GM12878 (cell line): ENCODE measurements at regions not wholly inside any gene's neighbourhood (a gene's known extent, or its start where the extent isn't known, plus 50 kb on each side); places are given as distances from the start of the nearest gene placed in this dataset.

Source experiments
- ATAC-seq: fragments of 200-7000 bp; cut with Tn5 transposase; 3 replicates; pipeline ENCODE4 v1.9.1; 2020; ENCODE audit warnings: mild to moderate bottlenecking, moderate library complexity
- BruUV-seq: library from RNA; stranded (reverse); fragments of 400-500 nt; replicated peaks from 2 replicates; lab custom pipeline; 2021; lab: Mats Ljungman, UMichigan
- CTCF ChIA-PET: fragments of 300-600 bp; sonication (Branson Sonifier 250); formaldehyde crosslinking; extraction: SDS; loops from one replicate; lab custom pipeline; 2021; ENCODE audit warnings: inconsistent platforms; lab: Yijun Ruan, JAX
- POLR2A ChIA-PET: fragments of 350-600 bp; formaldehyde crosslinking; extraction: SDS; loops from one replicate; lab custom pipeline; 2021; ENCODE audit warnings: inconsistent platforms; lab: Charles Lee
- RAD21 ChIA-PET: fragments of 300-600 bp; sonication (Branson Sonifier 250); formaldehyde crosslinking; loops from one replicate; lab custom pipeline; 2023; ENCODE audit warnings: antibody characterized with exemption; ENCODE audit not compliant: unreplicated experiment; lab: Charles Lee
- SMC1A ChIA-PET: fragments of 300-600 bp; sonication (Branson Sonifier 250); formaldehyde crosslinking; loops from one replicate; lab custom pipeline; 2023; ENCODE audit not compliant: unreplicated experiment, uncharacterized antibody; lab: Charles Lee
- DNase-seq: peaks from one replicate; pipeline ENCODE4 v3.0.0-alpha.2; 2011; ENCODE audit warnings: low read depth, low spot score
- FAIRE-seq: peaks from 3 replicates; lab custom pipeline; 2011; peaks lifted over from hg19 to GRCh38; lab: Jason Lieb, UNC
- H2AFZ ChIP-seq: 2 replicates; pipeline ENCODE4 v1.6.0; 2011; ENCODE audit warnings: low read depth, low read length, control low read depth; ENCODE audit not compliant: control insufficient read depth
- H3K27ac ChIP-seq: 2 replicates; pipeline ENCODE4 v1.5.1; 2011; ENCODE audit warnings: control low read depth; ENCODE audit not compliant: control insufficient read depth, insufficient read depth
- H3K27me3 ChIP-seq, 2 experiments: replicated peaks in 1 of 2; 2 replicates each; pipeline versions ENCODE4 v1.6.0 to v1.6.1; 2011; ENCODE audit warnings: low read length in 1 of 2; ENCODE audit not compliant: control insufficient read depth in 2 of 2, insufficient read depth in 2 of 2
- H3K36me3 ChIP-seq, 2 experiments: 2 replicates each; pipeline ENCODE4 v1.5.1; 2011; ENCODE audit warnings: low read length in 1 of 2; ENCODE audit not compliant: control insufficient read depth in 2 of 2, insufficient read depth in 2 of 2
- H3K4me1 ChIP-seq: 2 replicates; pipeline ENCODE4 v1.6.1; 2011; ENCODE audit warnings: mild to moderate bottlenecking, low read length, moderate library complexity, mixed read lengths; ENCODE audit not compliant: control insufficient read depth, insufficient read depth
- H3K4me2 ChIP-seq: 2 replicates; pipeline ENCODE4 v1.6.0; 2011; ENCODE audit warnings: control low read depth; ENCODE audit not compliant: control insufficient read depth, insufficient read depth
- H3K4me3 ChIP-seq: fragments of 200-600 bp; sonication (generic); 2 replicates; pipeline ENCODE4 v1.5.1; 2016
- H3K79me2 ChIP-seq: 2 replicates; pipeline ENCODE4 v1.6.0; 2011; ENCODE audit warnings: low read length; ENCODE audit not compliant: control insufficient read depth, insufficient read depth
- H3K9ac ChIP-seq: 2 replicates; pipeline ENCODE4 v1.8.0; 2011; ENCODE audit warnings: low read length, control low read depth, mixed read lengths; ENCODE audit not compliant: control insufficient read depth, insufficient read depth
- H3K9me3 ChIP-seq: replicated peaks from 3 replicates; pipeline ENCODE4 v1.5.1; 2011; ENCODE audit warnings: mild to moderate bottlenecking, low read length; ENCODE audit not compliant: control insufficient read depth, insufficient read depth
- H4K20me1 ChIP-seq: 2 replicates; pipeline ENCODE4 v1.6.0; 2011; ENCODE audit not compliant: control insufficient read depth, insufficient read depth
- CREM ChIP-seq: IDR thresholded peaks from 2 replicates; pipeline ENCODE4 v1.6.1; 2014; ENCODE audit warnings: antibody characterized with exemption, low read depth
- E2F8 ChIP-seq: fragments of 450-650 bp; IDR thresholded peaks from 2 replicates; pipeline ENCODE4 v1.6.1; 2018; ENCODE audit warnings: mild to moderate bottlenecking, low read depth, moderate library complexity; ENCODE audit not compliant: partially characterized antibody
- EGR1 ChIP-seq, 2 experiments: IDR thresholded peaks; 1 replicate in 1 of 2; 2 replicates in 1 of 2; pipeline ENCODE4 v1.6.1; 2011 to 2012; ENCODE audit warnings: low read depth in 2 of 2, low read length in 2 of 2, borderline replicate concordance in 1 of 2, mild to moderate bottlenecking in 1 of 2, moderate library complexity in 1 of 2
- ETV6 ChIP-seq, 2 experiments: fragments of 450-650 bp in 1 of 2; IDR thresholded peaks in 1 of 2; conservative IDR thresholded peaks in 1 of 2; 2 replicates each; pipeline ENCODE4 v1.6.1; 2014; ENCODE audit warnings: antibody characterized with exemption in 1 of 2, borderline replicate concordance in 1 of 2, low read depth in 1 of 2, mild to moderate bottlenecking in 1 of 2, moderate library complexity in 1 of 2
- FOS ChIP-seq: IDR thresholded peaks from 3 replicates; pipeline ENCODE4 v1.6.1; 2011; ENCODE audit warnings: borderline replicate concordance; ENCODE audit not compliant: insufficient read length; ENCODE audit errors: extremely low read depth
- GATAD2B ChIP-seq: fragments of 450-650 bp; conservative IDR thresholded peaks from 2 replicates; pipeline ENCODE4 v1.6.1; 2017; ENCODE audit warnings: low read depth, mild to moderate bottlenecking, moderate library complexity
- IRF3 ChIP-seq: fragments of 450-650 bp; IDR thresholded peaks from 2 replicates; pipeline ENCODE4 v1.6.1; 2014; ENCODE audit warnings: mild to moderate bottlenecking
- KDM1A ChIP-seq: fragments of 200-600 bp; sonication (generic); IDR thresholded peaks from 2 replicates; pipeline ENCODE4 v1.6.1; 2016; ENCODE audit warnings: borderline replicate concordance
- PML ChIP-seq: IDR thresholded peaks from 2 replicates; pipeline ENCODE4 v1.6.1; 2012; ENCODE audit warnings: low read length, inconsistent platforms
- SPI1 ChIP-seq: IDR thresholded peaks from 2 replicates; pipeline ENCODE4 v1.6.1; 2011; ENCODE audit warnings: low read depth, mild to moderate bottlenecking, low read length, moderate library complexity, borderline replicate concordance; ENCODE audit not compliant: insufficient read depth
- SUPT20H ChIP-seq: IDR thresholded peaks from 2 replicates; pipeline ENCODE4 v1.6.1; 2011; ENCODE audit warnings: low read depth, mild to moderate bottlenecking, low read length, moderate library complexity, borderline replicate concordance; ENCODE audit not compliant: control insufficient read depth
- TARDBP ChIP-seq: IDR thresholded peaks from 2 replicates; pipeline ENCODE4 v1.6.1; 2016; ENCODE audit warnings: borderline replicate concordance
- TCF12 ChIP-seq: IDR thresholded peaks from 2 replicates; pipeline ENCODE4 v1.6.1; 2011; ENCODE audit warnings: low read depth, mild to moderate bottlenecking, low read length
- TCF3 ChIP-seq: IDR thresholded peaks from 2 replicates; pipeline ENCODE4 v1.6.1; 2012; ENCODE audit warnings: low read depth, mild to moderate bottlenecking, low read length, borderline replicate concordance; ENCODE audit not compliant: insufficient read depth
- TCF7 ChIP-seq: IDR thresholded peaks from 2 replicates; pipeline ENCODE4 v1.6.1; 2014; ENCODE audit warnings: antibody characterized with exemption, borderline replicate concordance
- USF1 ChIP-seq: IDR thresholded peaks from 2 replicates; pipeline ENCODE4 v1.6.1; 2011; ENCODE audit warnings: borderline replicate concordance, low read depth, mild to moderate bottlenecking, moderate library complexity, mixed read lengths, low read length; ENCODE audit not compliant: insufficient read depth; ENCODE audit errors: extremely low read length
- ZBED1 ChIP-seq: IDR thresholded peaks from 2 replicates; pipeline ENCODE4 v1.6.1; 2016; ENCODE audit warnings: borderline replicate concordance
- ZNF622 ChIP-seq: fragments of 450-650 bp; IDR thresholded peaks from 2 replicates; pipeline ENCODE4 v1.6.1; 2017; ENCODE audit warnings: mild to moderate bottlenecking, inconsistent platforms
- WGBS: methylation state at CpG from one replicate; pipeline ENCODE4 v1.1.6; 2016; ENCODE audit warnings: low lambda C conversion rate; ENCODE audit not compliant: insufficient replicate concordance, insufficient coverage; ENCODE audit errors: missing lambda C conversion rate; 5-methylcytosine and 5-hydroxymethylcytosine counted together
- in situ Hi-C: fragments of 300-500 bp; cut with MboI; formaldehyde crosslinking; loops from 9 replicates; pipeline ENCODE4 v1.14.3; 2018; ENCODE audit warnings: mixed read lengths
- intact Hi-C: fragments of 100-400 bp; cut with micrococcal nuclease; formaldehyde crosslinking; loops from one replicate; pipeline ENCODE4 v1.14.2; 2022; ENCODE audit not compliant: unreplicated experiment

- intact Hi-C loops: no loop called here
- POLR2A ChIA-PET: no interaction called here
- DNase-seq: no peak
- no peaks in the 10 kb centered on the region for H3K4me1 ChIP-seq
- no TSS peak for BruUV-seq
- H3K79me2 ChIP-seq: no peaks in the 10 kb centered on the region
- H3K27me3 ChIP-seq: no peaks in the 10 kb centered on the region
- no peaks in the 10 kb centered on the region for H3K36me3 ChIP-seq
- no peak overlapping the region for H3K9ac ChIP-seq
- WGBS: 21% methylated on average over 4 of the region's 4 CpGs
- TF ChIP-seq TARDBP (no peak), TCF3 (no peak), CREM (no peak), GATAD2B (no peak), ZNF622 (no peak), SUPT20H (no peak), USF1 (no peak), PML (no peak), ETV6 (conservative IDR thresholded peaks at IDR 0.05 in 1 of 2, IDR thresholded peaks at IDR 0.05 in 1 of 2; ENCODE audit: borderline replicate concordance in 1 of 2, low read depth in 1 of 2) (no peak), TCF12 (no peak), ZBED1 (no peak), SPI1 (no peak), EGR1 (IDR thresholded peaks at IDR 0.05; ENCODE audit: borderline replicate concordance in 1 of 2, low read depth in 2 of 2, low read length in 2 of 2) (no peak), IRF3 (no peak), KDM1A (no peak), TCF7 (no peak), FOS (no peak), E2F8 (no peak)
- H4K20me1 ChIP-seq: no peaks in the 10 kb centered on the region
- H2AFZ ChIP-seq: no peak overlapping the region
- FAIRE-seq: no peak
- SMC1A ChIA-PET: interaction anchor here (0.7 kb wide), 2 partner anchors 57 to 1938 kb away, joined by 3 read pairs; no protein-coding TSS in a partner anchor
- no peak overlapping the region for H3K27ac ChIP-seq
- no peak overlapping the region for H3K4me2 ChIP-seq
- H3K9me3 ChIP-seq: no peaks in the 10 kb centered on the region
- in situ Hi-C loops: no loop called here
- CTCF ChIA-PET: no interaction called here
- no peak for ATAC-seq
- H3K4me3 ChIP-seq: no peak overlapping the region
- RAD21 ChIA-PET: no interaction called here
These were observed 59.7 kb upstream of the WDR44 start for GRCh38 chrX:118286066-118286762.
